ENCODE measurements at regions not wholly inside any gene's neighbourhood (a gene's known extent, or its start where the extent isn't known, plus 50 kb on each side); places are given as distances from the start of the nearest gene placed in this dataset.

DNA sequence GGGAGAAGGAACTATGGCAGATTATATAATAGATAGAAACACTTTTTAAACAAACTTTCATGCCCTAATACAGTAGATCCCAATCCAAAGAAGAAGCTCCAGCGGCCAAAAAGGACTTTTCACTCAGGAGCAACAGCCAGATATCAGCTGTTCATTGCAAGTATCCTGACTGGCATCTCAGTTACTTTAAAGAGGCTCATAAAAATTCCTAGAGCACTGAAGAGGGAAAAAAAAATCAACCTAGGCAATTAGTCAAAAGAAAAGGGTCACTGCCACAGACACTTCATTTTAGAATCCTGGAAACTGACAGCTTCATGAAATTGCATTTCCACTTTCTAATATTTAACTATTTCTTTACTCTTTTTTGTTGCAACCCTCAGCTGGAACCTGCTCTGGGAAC is 170.6 kb upstream of the SOX6 start:
- TF ChIP-seq ZNF274 (IDR thresholded peaks at IDR 0.05; ENCODE audit: low read depth, low read length) (no peak), SUZ12 (IDR thresholded peaks at IDR 0.05; ENCODE audit: extremely low read depth, insufficient read depth, insufficient read length) (no peak), YY1 (IDR thresholded peaks at IDR 0.05; ENCODE audit: insufficient read depth, insufficient read length) (no peak)
